ENCODE measurements at regions not wholly inside any gene's neighbourhood (a gene's known extent, or its start where the extent isn't known, plus 50 kb on each side); places are given as distances from the start of the nearest gene placed in this dataset.
"Not testable (repeated sequence)": the region's sequence is repeated elsewhere in the genome, so short reads cannot be mapped to it uniquely, and the experiment has no call there.

GRCh38 chr2:82996217-82996616 is 1462.9 kb downstream of the SUCLG1 start:
- no peak for DNase-seq (ENCODE audit: low read depth in 2 of 2)

GRCh38 chr2:82994151-82994550 is 1464.9 kb downstream of the SUCLG1 start:
- DNase-seq (ENCODE audit: low read depth in 2 of 2) = no peak

- DNase-seq (ENCODE audit: low read depth in 2 of 2) = no peak
Observed at GRCh38 chr2:82993609-82994008, 1465.5 kb downstream of the SUCLG1 start.

GRCh38 chr2:82992968-82993367 is 1466.1 kb downstream of the SUCLG1 start:
- peak; percentile 4 to 20 for DNase-seq (ENCODE audit: low read depth in 2 of 2)

- DNase-seq (ENCODE audit: low read depth in 2 of 2) = not testable (repeated sequence)
Observed at GRCh38 chr2:82987706-82988105, 1471.4 kb downstream of the SUCLG1 start.

- DNase-seq (ENCODE audit: low read depth in 2 of 2) = no peak
Observed at GRCh38 chr2:82986899-82987298, 1472.2 kb downstream of the SUCLG1 start.

GRCh38 chr2:82985572-82986197 is 1473.4 kb downstream of the SUCLG1 start:
- DNase-seq (ENCODE audit: low read depth in 2 of 2) = no peak

- no peak for DNase-seq (ENCODE audit: low read depth in 2 of 2)
Observed at GRCh38 chr2:82968358-82968757, 1490.7 kb downstream of the SUCLG1 start.

- no peak for DNase-seq (ENCODE audit: low read depth in 2 of 2)
Observed at GRCh38 chr2:82964341-82964740, 1494.7 kb downstream of the SUCLG1 start.

- DNase-seq (ENCODE audit: low read depth in 2 of 2) = no peak
Observed at GRCh38 chr2:82959727-82960126, 1499.4 kb downstream of the SUCLG1 start.

GRCh38 chr2:82954868-82955267 is 1504.2 kb downstream of the SUCLG1 start:
- no peak for DNase-seq (ENCODE audit: low read depth in 2 of 2)

- DNase-seq (ENCODE audit: low read depth in 2 of 2) = no peak
Observed at GRCh38 chr2:82939211-82939610, 1519.9 kb downstream of the SUCLG1 start.

GRCh38 chr2:82938321-82938845 is 1520.7 kb downstream of the SUCLG1 start:
- not testable (repeated sequence) for DNase-seq (ENCODE audit: low read depth in 2 of 2)

GRCh38 chr2:82913566-82913965 is 1545.5 kb downstream of the SUCLG1 start:
- no peak for DNase-seq (ENCODE audit: low read depth in 2 of 2)

GRCh38 chr2:82896117-82896516 is 1563.0 kb downstream of the SUCLG1 start:
- DNase-seq (ENCODE audit: low read depth in 2 of 2) = no peak

GRCh38 chr2:82893190-82893589 is 1565.9 kb downstream of the SUCLG1 start:
- no peak for DNase-seq (ENCODE audit: low read depth in 2 of 2)

- DNase-seq (ENCODE audit: low read depth in 2 of 2) = peak in 1 of 2 donors; percentile 10
Observed at GRCh38 chr2:82879803-82880202, 1579.3 kb downstream of the SUCLG1 start.

GRCh38 chr2:82875858-82876257 is 1583.2 kb downstream of the SUCLG1 start:
- no peak for DNase-seq (ENCODE audit: low read depth in 2 of 2)

GRCh38 chr2:82857967-82858366 is 1601.1 kb downstream of the SUCLG1 start:
- DNase-seq (ENCODE audit: low read depth in 2 of 2) = no peak

GRCh38 chr2:82853299-82853698 is 1605.8 kb downstream of the SUCLG1 start:
- no peak for DNase-seq (ENCODE audit: low read depth in 2 of 2)

- no peak for DNase-seq (ENCODE audit: low read depth in 2 of 2)
Observed at GRCh38 chr2:82852787-82853186, 1606.3 kb downstream of the SUCLG1 start.

GRCh38 chr2:82848285-82848684 is 1610.8 kb downstream of the SUCLG1 start:
- DNase-seq (ENCODE audit: low read depth in 2 of 2) = no peak

- no peak for DNase-seq (ENCODE audit: low read depth in 2 of 2)
Observed at GRCh38 chr2:82839036-82839435, 1620.0 kb downstream of the SUCLG1 start.
